C4-2B (cell line): ENCODE measurements at regions not wholly inside any gene's neighbourhood (a gene's known extent, or its start where the extent isn't known, plus 50 kb on each side); places are given as distances from the start of the nearest gene placed in this dataset.

ENCODE experiments used
- H3K27ac ChIP-seq: fragments of 450-650 bp; 2 replicates; pipeline ENCODE4 v1.5.1; 2017
- CTCF ChIP-seq: fragments of 450-650 bp; conservative IDR thresholded peaks from 2 replicates; pipeline ENCODE4 v1.5.1; 2017; ENCODE audit warnings: mild to moderate bottlenecking
- ZFX ChIP-seq: fragments of 450-650 bp; IDR thresholded peaks from 2 replicates; pipeline ENCODE4 v1.6.1; 2017

DNA sequence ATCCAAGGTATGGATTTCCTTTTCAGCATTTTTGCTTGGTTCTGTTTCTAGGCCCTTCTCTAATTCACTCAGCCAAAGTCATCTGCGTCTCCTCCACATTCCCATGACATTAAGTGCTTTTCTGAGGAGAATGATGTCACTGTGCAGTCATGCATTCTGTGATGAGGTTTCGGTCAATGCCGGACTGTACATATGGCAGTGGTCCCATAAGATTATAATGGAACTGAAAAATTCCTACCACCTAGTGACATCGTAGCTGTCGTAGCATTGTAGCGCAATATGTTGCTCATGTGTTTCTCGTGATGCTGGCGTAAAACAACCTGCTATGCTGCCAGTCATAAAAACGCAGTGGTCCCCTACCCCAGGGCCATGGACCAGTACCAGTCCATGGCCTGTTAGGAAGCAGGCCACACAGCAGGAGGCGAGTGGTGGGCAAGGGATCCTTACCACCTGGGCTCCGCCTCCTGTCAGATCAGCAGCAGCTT is 63.4 kb upstream of the TNFRSF19 start:
- TF ChIP-seq CTCF (no peak), ZFX (no peak)
- no peak overlapping the region for H3K27ac ChIP-seq

DNA sequence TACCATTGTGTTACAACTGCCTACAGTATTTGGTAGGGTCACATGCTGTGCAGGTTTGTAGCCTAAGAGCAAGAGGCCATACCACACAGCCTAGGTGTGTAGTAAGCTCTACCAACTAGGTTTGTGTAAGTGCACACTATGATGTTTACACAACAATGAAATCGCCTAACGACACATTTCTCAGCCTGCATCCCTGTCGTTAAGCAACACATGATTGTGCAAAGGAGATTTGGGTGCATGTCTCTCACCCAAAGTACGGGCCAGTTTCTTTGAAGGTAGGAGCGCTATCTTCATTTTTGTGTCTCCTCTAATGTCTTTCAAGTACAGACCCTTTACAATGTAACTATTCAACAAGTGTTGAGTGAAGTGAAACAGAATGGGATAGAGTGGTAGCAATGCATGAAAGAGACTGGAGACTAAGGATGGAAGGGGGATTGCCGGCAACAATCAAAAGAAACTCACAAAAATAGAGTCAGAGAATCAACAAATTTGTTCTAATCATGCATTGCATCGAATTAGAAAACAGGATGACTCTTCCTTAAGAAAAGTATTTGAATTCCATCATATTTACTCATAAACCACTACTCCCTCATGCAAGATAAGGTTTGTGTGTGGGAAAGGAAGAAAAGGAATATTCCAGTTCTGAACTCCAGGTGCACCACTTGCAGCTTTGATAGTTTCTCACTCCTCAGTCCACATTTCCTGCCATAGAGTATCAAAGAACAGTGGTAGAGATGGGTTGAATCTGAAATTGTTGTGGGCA is 60.2 kb upstream of the TNFRSF19 start:
- no peak overlapping the region for H3K27ac ChIP-seq
- TF ChIP-seq CTCF, result no peak
- TF ChIP-seq ZFX, result no peak

- H3K27ac ChIP-seq, result no peak overlapping the region
These were observed 59.7 kb upstream of the TNFRSF19 start for GRCh38 chr13:23510544-23510916.

GRCh38 chr13:23510979-23511735 is 59.1 kb upstream of the TNFRSF19 start:
- TF ChIP-seq ZFX (no peak), CTCF (peak; percentile 69)
- H3K27ac ChIP-seq, result no peak overlapping the region

More at GRCh38 chr13:23510544-23510916, 59.7 kb upstream of the TNFRSF19 start:
- TF ChIP-seq CTCF, result no peak

GRCh38 chr13:23512762-23513395 is 57.3 kb upstream of the TNFRSF19 start:
- H3K27ac ChIP-seq, result no peak overlapping the region
- TF ChIP-seq ZFX, result no peak
- TF ChIP-seq CTCF, result peak; percentile 45

- no peak overlapping the region for H3K27ac ChIP-seq
- TF ChIP-seq CTCF, result no peak
- TF ChIP-seq ZFX, result no peak
These were observed 56.8 kb upstream of the TNFRSF19 start for GRCh38 chr13:23513455-23513854.

- TF ChIP-seq CTCF (no peak), ZFX (no peak)
- no peak overlapping the region for H3K27ac ChIP-seq
These were observed 56.1 kb upstream of the TNFRSF19 start for GRCh38 chr13:23514076-23514475.
